ENCODE measurements at regions not wholly inside any gene's neighbourhood (a gene's known extent, or its start where the extent isn't known, plus 50 kb on each side); places are given as distances from the start of the nearest gene placed in this dataset.

- H3K27ac ChIP-seq (ENCODE audit: low read depth, low read length) = no peak overlapping the region
- H3K4me1 ChIP-seq (ENCODE audit: control insufficient read depth, insufficient read depth, low read length) = peaks cover 4% of the 10 kb centered on the region; the same call in 1 of the 2 replicates
- H3K9me3 ChIP-seq (ENCODE audit: control insufficient read depth, insufficient read depth, low read length) = no peaks in the 10 kb centered on the region
- no peaks in the 10 kb centered on the region for H3K27me3 ChIP-seq (ENCODE audit: control insufficient read depth, insufficient read depth, low read length)
- H3K36me3 ChIP-seq (ENCODE audit: control insufficient read depth, insufficient read depth, low read length) = no peaks in the 10 kb centered on the region
- no peak overlapping the region for H3K9ac ChIP-seq (ENCODE audit: low read depth, low read length)
- H3K4me3 ChIP-seq (ENCODE audit: low read depth, low read length) = no peak overlapping the region
These were observed 222.4 kb downstream of the TLE1 start for GRCh38 chr9:81466981-81467380.

GRCh38 chr9:81465468-81466011 is 223.8 kb downstream of the TLE1 start:
- H3K4me1 ChIP-seq (ENCODE audit: control insufficient read depth, insufficient read depth, low read length) = peaks cover 4% of the 10 kb centered on the region; the same call in 1 of the 2 replicates
- H3K27ac ChIP-seq (ENCODE audit: low read depth, low read length) = no peak overlapping the region
- H3K36me3 ChIP-seq (ENCODE audit: control insufficient read depth, insufficient read depth, low read length) = no peaks in the 10 kb centered on the region
- no peak overlapping the region for H3K4me3 ChIP-seq (ENCODE audit: low read depth, low read length)
- H3K9me3 ChIP-seq (ENCODE audit: control insufficient read depth, insufficient read depth, low read length) = no peaks in the 10 kb centered on the region
- no peaks in the 10 kb centered on the region for H3K27me3 ChIP-seq (ENCODE audit: control insufficient read depth, insufficient read depth, low read length)
- no peak overlapping the region for H3K9ac ChIP-seq (ENCODE audit: low read depth, low read length)

GRCh38 chr9:81462801-81463200 is 226.5 kb downstream of the TLE1 start:
- Histone ChIP-seq H3K27ac (ENCODE audit: low read depth, low read length) (no peak overlapping the region), H3K9ac (ENCODE audit: low read depth, low read length) (no peak overlapping the region), H3K36me3 (ENCODE audit: control insufficient read depth, insufficient read depth, low read length) (no peaks in the 10 kb centered on the region), H3K27me3 (ENCODE audit: control insufficient read depth, insufficient read depth, low read length) (no peaks in the 10 kb centered on the region), H3K4me1 (ENCODE audit: control insufficient read depth, insufficient read depth, low read length) (peaks cover 4% of the 10 kb centered on the region; the same call in 1 of the 2 replicates), H3K9me3 (ENCODE audit: control insufficient read depth, insufficient read depth, low read length) (no peaks in the 10 kb centered on the region), H3K4me3 (ENCODE audit: low read depth, low read length) (no peak overlapping the region)

- no peaks in the 10 kb centered on the region for H3K9me3 ChIP-seq (ENCODE audit: control insufficient read depth, insufficient read depth, low read length)
- no peaks in the 10 kb centered on the region for H3K27me3 ChIP-seq (ENCODE audit: control insufficient read depth, insufficient read depth, low read length)
- no peak overlapping the region for H3K27ac ChIP-seq (ENCODE audit: low read depth, low read length)
- H3K9ac ChIP-seq (ENCODE audit: low read depth, low read length) = no peak overlapping the region
- H3K4me1 ChIP-seq (ENCODE audit: control insufficient read depth, insufficient read depth, low read length) = peaks cover 4% of the 10 kb centered on the region; the same call in 1 of the 2 replicates
- no peaks in the 10 kb centered on the region for H3K36me3 ChIP-seq (ENCODE audit: control insufficient read depth, insufficient read depth, low read length)
- no peak overlapping the region for H3K4me3 ChIP-seq (ENCODE audit: low read depth, low read length)
These were observed 228.2 kb downstream of the TLE1 start for GRCh38 chr9:81461196-81461595.

- Histone ChIP-seq H3K9ac (ENCODE audit: low read depth, low read length) (no peak overlapping the region), H3K27ac (ENCODE audit: low read depth, low read length) (no peak overlapping the region), H3K27me3 (ENCODE audit: control insufficient read depth, insufficient read depth, low read length) (no peaks in the 10 kb centered on the region), H3K36me3 (ENCODE audit: control insufficient read depth, insufficient read depth, low read length) (no peaks in the 10 kb centered on the region), H3K9me3 (ENCODE audit: control insufficient read depth, insufficient read depth, low read length) (no peaks in the 10 kb centered on the region), H3K4me1 (ENCODE audit: control insufficient read depth, insufficient read depth, low read length) (peaks cover 4% of the 10 kb centered on the region; the same call in 1 of the 2 replicates), H3K4me3 (ENCODE audit: low read depth, low read length) (no peak overlapping the region)
These were observed 228.7 kb downstream of the TLE1 start for GRCh38 chr9:81460693-81461092.

GRCh38 chr9:81459591-81459990 is 229.8 kb downstream of the TLE1 start:
- Histone ChIP-seq H3K27ac (ENCODE audit: low read depth, low read length) (no peak overlapping the region), H3K36me3 (ENCODE audit: control insufficient read depth, insufficient read depth, low read length) (no peaks in the 10 kb centered on the region), H3K9ac (ENCODE audit: low read depth, low read length) (no peak overlapping the region), H3K4me1 (ENCODE audit: control insufficient read depth, insufficient read depth, low read length) (peaks cover 4% of the 10 kb centered on the region; the same call in 1 of the 2 replicates), H3K27me3 (ENCODE audit: control insufficient read depth, insufficient read depth, low read length) (no peaks in the 10 kb centered on the region), H3K9me3 (ENCODE audit: control insufficient read depth, insufficient read depth, low read length) (no peaks in the 10 kb centered on the region), H3K4me3 (ENCODE audit: low read depth, low read length) (no peak overlapping the region)

GRCh38 chr9:81456431-81457006 is 232.8 kb downstream of the TLE1 start:
- Histone ChIP-seq H3K4me3 (ENCODE audit: low read depth, low read length) (no peak overlapping the region), H3K27me3 (ENCODE audit: control insufficient read depth, insufficient read depth, low read length) (no peaks in the 10 kb centered on the region), H3K36me3 (ENCODE audit: control insufficient read depth, insufficient read depth, low read length) (no peaks in the 10 kb centered on the region), H3K9me3 (ENCODE audit: control insufficient read depth, insufficient read depth, low read length) (no peaks in the 10 kb centered on the region), H3K9ac (ENCODE audit: low read depth, low read length) (no peak overlapping the region), H3K4me1 (ENCODE audit: control insufficient read depth, insufficient read depth, low read length) (no peaks in the 10 kb centered on the region), H3K27ac (ENCODE audit: low read depth, low read length) (no peak overlapping the region)

- Histone ChIP-seq H3K36me3 (ENCODE audit: control insufficient read depth, insufficient read depth, low read length) (no peaks in the 10 kb centered on the region), H3K9me3 (ENCODE audit: control insufficient read depth, insufficient read depth, low read length) (no peaks in the 10 kb centered on the region), H3K9ac (ENCODE audit: low read depth, low read length) (no peak overlapping the region), H3K27ac (ENCODE audit: low read depth, low read length) (no peak overlapping the region), H3K4me1 (ENCODE audit: control insufficient read depth, insufficient read depth, low read length) (no peaks in the 10 kb centered on the region), H3K27me3 (ENCODE audit: control insufficient read depth, insufficient read depth, low read length) (no peaks in the 10 kb centered on the region), H3K4me3 (ENCODE audit: low read depth, low read length) (no peak overlapping the region)
These were observed 233.7 kb downstream of the TLE1 start for GRCh38 chr9:81455462-81456219.

GRCh38 chr9:81445331-81445921 is 243.9 kb downstream of the TLE1 start:
- no peak overlapping the region for H3K4me3 ChIP-seq (ENCODE audit: low read depth, low read length)
- no peaks in the 10 kb centered on the region for H3K27me3 ChIP-seq (ENCODE audit: control insufficient read depth, insufficient read depth, low read length)
- H3K36me3 ChIP-seq (ENCODE audit: control insufficient read depth, insufficient read depth, low read length) = no peaks in the 10 kb centered on the region
- H3K9me3 ChIP-seq (ENCODE audit: control insufficient read depth, insufficient read depth, low read length) = peaks cover 5% of the 10 kb centered on the region
- H3K4me1 ChIP-seq (ENCODE audit: control insufficient read depth, insufficient read depth, low read length) = no peaks in the 10 kb centered on the region
- no peak overlapping the region for H3K27ac ChIP-seq (ENCODE audit: low read depth, low read length)
- no peak overlapping the region for H3K9ac ChIP-seq (ENCODE audit: low read depth, low read length)

- Histone ChIP-seq H3K9me3 (ENCODE audit: control insufficient read depth, insufficient read depth, low read length) (peaks cover 28% of the 10 kb centered on the region), H3K4me1 (ENCODE audit: control insufficient read depth, insufficient read depth, low read length) (no peaks in the 10 kb centered on the region), H3K4me3 (ENCODE audit: low read depth, low read length) (no peak overlapping the region), H3K9ac (ENCODE audit: low read depth, low read length) (no peak overlapping the region), H3K27ac (ENCODE audit: low read depth, low read length) (no peak overlapping the region), H3K36me3 (ENCODE audit: control insufficient read depth, insufficient read depth, low read length) (no peaks in the 10 kb centered on the region), H3K27me3 (ENCODE audit: control insufficient read depth, insufficient read depth, low read length) (no peaks in the 10 kb centered on the region)
These were observed 257.7 kb downstream of the TLE1 start for GRCh38 chr9:81431641-81432040.

- Histone ChIP-seq H3K27ac (ENCODE audit: low read depth, low read length) (no peak overlapping the region), H3K36me3 (ENCODE audit: control insufficient read depth, insufficient read depth, low read length) (no peaks in the 10 kb centered on the region), H3K27me3 (ENCODE audit: control insufficient read depth, insufficient read depth, low read length) (no peaks in the 10 kb centered on the region), H3K9me3 (ENCODE audit: control insufficient read depth, insufficient read depth, low read length) (peaks cover 32% of the 10 kb centered on the region), H3K4me1 (ENCODE audit: control insufficient read depth, insufficient read depth, low read length) (no peaks in the 10 kb centered on the region), H3K9ac (ENCODE audit: low read depth, low read length) (no peak overlapping the region), H3K4me3 (ENCODE audit: low read depth, low read length) (no peak overlapping the region)
These were observed 258.6 kb downstream of the TLE1 start for GRCh38 chr9:81430727-81431126.
